HepG2 (cell line): ENCODE measurements at regions not wholly inside any gene's neighbourhood (a gene's known extent, or its start where the extent isn't known, plus 50 kb on each side); places are given as distances from the start of the nearest gene placed in this dataset.

Experiments
- AGO1 ChIP-seq: fragments of 200-400 bp; formaldehyde crosslinking; IDR thresholded peaks from 2 replicates; pipeline ENCODE4 v1.6.1; 2017; ENCODE audit warnings: mild to moderate bottlenecking, low read depth, low read length, moderate library complexity; ENCODE audit not compliant: poor library complexity, severe bottlenecking
- ATF2 ChIP-seq: sonication (generic); formaldehyde crosslinking; IDR thresholded peaks from 2 replicates; pipeline ENCODE4 v1.4.0; 2020; ENCODE audit warnings: missing genetic modification reagents
- ELF3 ChIP-seq: IDR thresholded peaks from 2 replicates; pipeline ENCODE4 v1.6.1; 2016; ENCODE audit warnings: missing genetic modification reagents, missing compliant biosample characterization
- FOXK1 ChIP-seq: sonication (generic); formaldehyde crosslinking; IDR thresholded peaks from 2 replicates; pipeline ENCODE4 v1.4.0; 2020; ENCODE audit warnings: low read depth, missing genetic modification reagents, borderline replicate concordance
- FOXK2 ChIP-seq: fragments of 450-650 bp; IDR thresholded peaks from 2 replicates; pipeline ENCODE4 v1.6.1; 2016
- HCFC1 ChIP-seq: fragments of 150-350 bp; IDR thresholded peaks from 2 replicates; pipeline ENCODE4 v1.6.1; 2014; ENCODE audit warnings: low read depth, low read length
- HMGXB4 ChIP-seq, 2 experiments: sonication (generic) in 1 of 2; formaldehyde crosslinking in 1 of 2; IDR thresholded peaks; 2 replicates each; pipeline versions ENCODE4 v1.4.0 to v1.6.1; 2018 to 2020; ENCODE audit warnings: missing genetic modification reagents in 2 of 2, borderline replicate concordance in 1 of 2, low read depth in 1 of 2, mild to moderate bottlenecking in 1 of 2, missing biosample characterization in 1 of 2
- HOXA7 ChIP-seq: sonication (generic); formaldehyde crosslinking; IDR thresholded peaks from 2 replicates; pipeline ENCODE4 v1.8.1; 2022; ENCODE audit warnings: mild to moderate bottlenecking, missing genetic modification reagents, moderate library complexity
- NFE2L1 ChIP-seq: sonication (generic); formaldehyde crosslinking; IDR thresholded peaks from 2 replicates; pipeline ENCODE4 v1.4.0; 2020; ENCODE audit warnings: missing genetic modification reagents, mild to moderate bottlenecking, borderline replicate concordance
- RARG ChIP-seq: sonication (generic); formaldehyde crosslinking; IDR thresholded peaks from 2 replicates; pipeline ENCODE4 v1.4.0; 2020; ENCODE audit warnings: low read depth, mild to moderate bottlenecking, missing genetic modification reagents
- RFXAP ChIP-seq: sonication (generic); formaldehyde crosslinking; IDR thresholded peaks from 2 replicates; pipeline ENCODE4 v1.4.0; 2020; ENCODE audit warnings: missing genetic modification reagents, borderline replicate concordance
- SMAD3 ChIP-seq: sonication (generic); formaldehyde crosslinking; IDR thresholded peaks from 2 replicates; pipeline ENCODE4 v1.4.0; 2020; ENCODE audit warnings: missing genetic modification reagents
- TARDBP ChIP-seq: sonication (generic); formaldehyde crosslinking; IDR thresholded peaks from 2 replicates; pipeline ENCODE4 v1.8.0; 2022; ENCODE audit warnings: mild to moderate bottlenecking, missing genetic modification reagents
- THAP8 ChIP-seq: sonication (generic); formaldehyde crosslinking; IDR thresholded peaks from 2 replicates; pipeline ENCODE4 v1.5.1; 2020; ENCODE audit warnings: missing genetic modification reagents, mild to moderate bottlenecking, borderline replicate concordance
- TRIM22 ChIP-seq: fragments of 450-650 bp; IDR thresholded peaks from 2 replicates; pipeline ENCODE4 v1.6.1; 2017
- ZBTB21 ChIP-seq: sonication (generic); formaldehyde crosslinking; IDR thresholded peaks from 2 replicates; pipeline ENCODE4 v1.4.0; 2020; ENCODE audit warnings: missing genetic modification reagents
- ZHX1 ChIP-seq: sonication (generic); formaldehyde crosslinking; IDR thresholded peaks from 2 replicates; pipeline ENCODE4 v1.8.1; 2022; ENCODE audit warnings: low read depth, mild to moderate bottlenecking, missing genetic modification reagents
- ZKSCAN8 ChIP-seq: IDR thresholded peaks from 2 replicates; pipeline ENCODE4 v1.6.1; 2016; ENCODE audit warnings: borderline replicate concordance, missing genetic modification reagents, missing compliant biosample characterization
- ZMYM3 ChIP-seq: sonication (generic); formaldehyde crosslinking; IDR thresholded peaks from 2 replicates; pipeline ENCODE4 v1.5.1; 2020; ENCODE audit warnings: mild to moderate bottlenecking, missing genetic modification reagents
- ZNF24 ChIP-seq: fragments of 450-650 bp; IDR thresholded peaks from 2 replicates; pipeline ENCODE4 v1.6.1; 2017; ENCODE audit warnings: antibody characterized with exemption, mild to moderate bottlenecking
- ZNF282 ChIP-seq: fragments of 450-650 bp; IDR thresholded peaks from 2 replicates; pipeline ENCODE4 v1.6.1; 2018; ENCODE audit not compliant: partially characterized antibody
- ZNF557 ChIP-seq: sonication (generic); formaldehyde crosslinking; IDR thresholded peaks from 2 replicates; pipeline ENCODE4 v1.4.0; 2020; ENCODE audit warnings: missing genetic modification reagents
- ZNF782 ChIP-seq: sonication (generic); formaldehyde crosslinking; IDR thresholded peaks from 2 replicates; pipeline ENCODE4 v1.4.0; 2020; ENCODE audit warnings: missing genetic modification reagents, mild to moderate bottlenecking, borderline replicate concordance
- ZNF792 ChIP-seq: IDR thresholded peaks from 2 replicates; pipeline ENCODE4 v1.6.1; 2016

- TF ChIP-seq FOXK2, result no peak
- no peak for TF ChIP-seq ATF2 (CRISPR knock-in tag)
- TF ChIP-seq ZNF792 (CRISPR knock-in tag), result no peak; the same call in 1 of the 2 replicates
- TF ChIP-seq TRIM22, result no peak
- TF ChIP-seq ELF3, result no peak
- TF ChIP-seq TARDBP (CRISPR knock-in tag), result 0 out of 2 replicates have a peak, but pooled peaks have one; percentile 41
- no peak for TF ChIP-seq ZNF557 (CRISPR knock-in tag)
- TF ChIP-seq ZKSCAN8 (CRISPR knock-in tag), result no peak
- no peak for TF ChIP-seq HCFC1
- no peak for TF ChIP-seq ZNF782 (CRISPR knock-in tag)
- TF ChIP-seq ZBTB21, result no peak
- no peak for TF ChIP-seq ZNF282
- no peak for TF ChIP-seq RFXAP (CRISPR knock-in tag)
- TF ChIP-seq ZMYM3 (CRISPR knock-in tag), result no peak
- TF ChIP-seq AGO1, result no peak
- no peak for TF ChIP-seq RARG (CRISPR knock-in tag)
- no peak for TF ChIP-seq HOXA7 (CRISPR knock-in tag)
- no peak for TF ChIP-seq ZHX1 (CRISPR knock-in tag)
- no peak for TF ChIP-seq THAP8
- no peak for TF ChIP-seq FOXK1
- no peak for TF ChIP-seq NFE2L1 (CRISPR knock-in tag)
- no peak for TF ChIP-seq ZNF24
- TF ChIP-seq SMAD3 (CRISPR knock-in tag), result peak; percentile 54
- no peak for TF ChIP-seq HMGXB4 (CRISPR knock-in tag; IDR thresholded peaks at IDR 0.05; ENCODE audit: borderline replicate concordance in 1 of 2, low read depth in 1 of 2)
Measured at GRCh38 chr6:137370871-137371633, 123.1 kb downstream of the OLIG3 start (continued).
